ENCODE measurements at regions not wholly inside any gene's neighbourhood (a gene's known extent, or its start where the extent isn't known, plus 50 kb on each side); places are given as distances from the start of the nearest gene placed in this dataset.
"Not testable (repeated sequence)": the region's sequence is repeated elsewhere in the genome, so short reads cannot be mapped to it uniquely, and the experiment has no call there.

DNA sequence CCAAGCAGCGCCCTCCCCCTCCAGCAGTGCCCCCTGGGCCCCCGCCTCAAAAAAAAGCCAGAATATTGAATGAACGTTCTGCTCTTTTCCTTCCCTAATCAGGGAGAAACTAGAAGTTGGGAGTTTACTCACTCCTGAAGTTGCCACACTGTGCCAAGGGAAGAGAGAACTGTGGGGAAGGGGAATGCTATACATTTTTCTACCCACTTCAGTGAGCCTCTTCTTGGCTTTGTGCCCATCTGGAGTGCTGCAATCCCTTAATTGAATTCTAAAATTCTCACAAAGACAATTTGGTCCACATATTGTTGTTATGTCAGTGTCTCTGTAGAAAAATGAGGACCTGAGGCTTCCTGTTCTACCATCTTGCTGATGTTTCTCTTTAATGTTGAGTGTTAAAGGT lies 443.7 kb downstream of the DIRAS2 start:
- WGBS, 2 donors = 64 to 74% methylated on average over 3 of the region's 3 CpGs
- no peaks in the 10 kb centered on the region for H3K4me1 ChIP-seq
- no peaks in the 10 kb centered on the region for H3K9me3 ChIP-seq
- no peak overlapping the region for H3K4me3 ChIP-seq
- no peak overlapping the region for H3K27ac ChIP-seq
- no peak for TF ChIP-seq POLR2A (IDR thresholded peaks at IDR 0.05)
- TF ChIP-seq, protein P1, sequence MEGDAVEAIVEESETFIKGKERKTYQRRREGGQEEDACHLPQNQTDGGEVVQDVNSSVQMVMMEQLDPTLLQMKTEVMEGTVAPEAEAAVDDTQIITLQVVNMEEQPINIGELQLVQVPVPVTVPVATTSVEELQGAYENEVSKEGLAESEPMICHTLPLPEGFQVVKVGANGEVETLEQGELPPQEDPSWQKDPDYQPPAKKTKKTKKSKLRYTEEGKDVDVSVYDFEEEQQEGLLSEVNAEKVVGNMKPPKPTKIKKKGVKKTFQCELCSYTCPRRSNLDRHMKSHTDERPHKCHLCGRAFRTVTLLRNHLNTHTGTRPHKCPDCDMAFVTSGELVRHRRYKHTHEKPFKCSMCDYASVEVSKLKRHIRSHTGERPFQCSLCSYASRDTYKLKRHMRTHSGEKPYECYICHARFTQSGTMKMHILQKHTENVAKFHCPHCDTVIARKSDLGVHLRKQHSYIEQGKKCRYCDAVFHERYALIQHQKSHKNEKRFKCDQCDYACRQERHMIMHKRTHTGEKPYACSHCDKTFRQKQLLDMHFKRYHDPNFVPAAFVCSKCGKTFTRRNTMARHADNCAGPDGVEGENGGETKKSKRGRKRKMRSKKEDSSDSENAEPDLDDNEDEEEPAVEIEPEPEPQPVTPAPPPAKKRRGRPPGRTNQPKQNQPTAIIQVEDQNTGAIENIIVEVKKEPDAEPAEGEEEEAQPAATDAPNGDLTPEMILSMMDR (IDR thresholded peaks at IDR 0.05) = no peak
- no peaks in the 10 kb centered on the region for H3K27me3 ChIP-seq
- no peaks in the 10 kb centered on the region for H3K36me3 ChIP-seq (ENCODE audit: low read depth, missing control alignments)
- no peak for DNase-seq
- intact Hi-C loops (cut with DNase I; ENCODE audit: low total_unique reads) = no loop called here

DNA sequence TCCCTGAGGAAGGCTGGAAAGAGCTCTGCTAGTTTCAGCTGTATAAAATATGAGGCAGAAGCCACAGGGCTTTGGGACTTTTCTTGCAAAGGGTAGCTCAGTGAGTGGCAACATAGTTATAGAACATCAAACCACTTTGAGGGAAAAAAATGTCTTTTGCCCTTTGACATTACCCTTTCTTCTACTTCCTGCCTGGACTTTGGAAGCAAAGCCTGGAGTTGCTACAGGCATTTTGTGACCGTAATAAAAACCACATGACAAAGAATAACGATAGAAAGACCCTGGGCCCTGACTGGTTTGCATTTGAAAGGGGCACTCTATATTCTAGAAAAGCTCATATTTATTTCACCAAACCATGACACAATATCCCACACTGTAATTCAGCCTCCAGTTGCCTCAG lies 440.9 kb downstream of the DIRAS2 start:
- DNase-seq = no peak
- Histone ChIP-seq H3K4me1 (no peaks in the 10 kb centered on the region), H3K9me3 (no peaks in the 10 kb centered on the region), H3K4me3 (no peak overlapping the region), H3K27ac (no peak overlapping the region), H3K36me3 (ENCODE audit: low read depth, missing control alignments) (no peaks in the 10 kb centered on the region), H3K27me3 (no peaks in the 10 kb centered on the region)
- TF ChIP-seq, protein P1 (IDR thresholded peaks at IDR 0.05) = no peak
- intact Hi-C loops (cut with DNase I; ENCODE audit: low total_unique reads) = no loop called here
- WGBS, 2 donors = 50 to 51% methylated on average over 2 of the region's 2 CpGs

DNA sequence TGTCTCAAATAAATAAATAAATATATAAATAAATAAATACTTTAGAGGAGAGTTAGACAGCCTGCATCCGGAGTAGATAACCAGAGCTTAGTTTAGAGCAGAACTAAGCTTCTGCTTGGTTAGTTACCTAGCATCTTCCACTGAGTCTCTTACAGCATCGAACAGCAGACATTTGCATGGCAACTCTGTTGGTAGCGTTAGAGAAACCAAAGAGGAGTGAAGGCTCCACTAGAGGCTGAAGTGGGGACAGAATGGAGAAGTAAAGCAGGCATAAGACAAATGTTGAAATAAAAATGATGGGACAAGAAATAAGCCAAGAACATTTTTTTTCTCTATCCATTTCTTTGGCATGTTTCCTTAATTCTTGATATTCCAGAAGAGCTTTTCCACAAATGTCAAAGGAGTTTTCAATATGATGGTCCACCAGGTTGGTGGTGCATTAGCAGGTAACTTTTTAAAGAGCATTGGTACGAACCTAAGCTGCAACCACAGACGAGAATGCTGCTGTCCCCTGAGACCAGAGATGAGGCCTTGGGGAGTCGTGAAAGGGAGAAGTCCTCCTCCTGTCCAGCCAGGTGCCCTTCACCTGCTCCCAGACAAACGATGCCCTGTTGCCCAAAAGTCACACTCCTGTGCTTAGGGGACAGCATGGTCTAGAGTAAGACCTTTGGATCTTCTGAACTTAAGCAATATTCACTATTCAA lies 438.3 kb downstream of the DIRAS2 start:
- H3K27ac ChIP-seq = no peak overlapping the region
- no peaks in the 10 kb centered on the region for H3K4me1 ChIP-seq
- H3K36me3 ChIP-seq (ENCODE audit: low read depth, missing control alignments) = no peaks in the 10 kb centered on the region
- TF ChIP-seq, protein P1 (IDR thresholded peaks at IDR 0.05) = no peak
- TF ChIP-seq POLR2A (IDR thresholded peaks at IDR 0.05) = no peak
- intact Hi-C loops (cut with DNase I; ENCODE audit: low total_unique reads) = no loop called here
- WGBS, 2 donors = 85 to 88% methylated on average over 7 of the region's 7 CpGs
- DNase-seq = no peak
- no peaks in the 10 kb centered on the region for H3K27me3 ChIP-seq
- no peak overlapping the region for H3K4me3 ChIP-seq
- H3K9me3 ChIP-seq = no peaks in the 10 kb centered on the region

DNA sequence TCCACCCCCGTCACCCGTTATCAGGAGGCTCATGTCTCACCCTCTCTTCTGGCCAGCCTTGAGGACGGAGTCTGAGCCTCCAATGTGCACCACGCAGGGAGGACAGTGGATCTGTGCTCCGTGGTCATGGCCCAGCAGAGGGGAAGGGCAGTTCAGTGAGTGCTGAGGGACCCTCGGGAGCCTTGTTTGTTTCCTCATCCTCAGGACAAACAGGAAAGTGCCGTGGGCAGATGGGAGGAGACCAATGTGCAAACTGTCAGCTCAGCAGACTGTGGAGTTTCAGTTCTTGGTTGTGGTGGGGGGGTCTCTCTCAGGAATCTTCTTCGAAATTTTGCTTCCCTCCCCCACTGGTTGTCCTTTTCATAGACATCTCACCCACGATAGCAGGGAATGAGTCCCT lies 429.6 kb downstream of the DIRAS2 start:
- H3K4me3 ChIP-seq; H3K27ac ChIP-seq; H3K4me1 ChIP-seq; H3K27me3 ChIP-seq; H3K36me3 ChIP-seq (ENCODE audit: low read depth, missing control alignments); H3K9me3 ChIP-seq; DNase-seq; intact Hi-C loops (cut with DNase I; ENCODE audit: low total_unique reads): not testable (repeated sequence)
- 59 to 68% methylated on average over 9 of the region's 9 CpGs for WGBS, 2 donors

DNA sequence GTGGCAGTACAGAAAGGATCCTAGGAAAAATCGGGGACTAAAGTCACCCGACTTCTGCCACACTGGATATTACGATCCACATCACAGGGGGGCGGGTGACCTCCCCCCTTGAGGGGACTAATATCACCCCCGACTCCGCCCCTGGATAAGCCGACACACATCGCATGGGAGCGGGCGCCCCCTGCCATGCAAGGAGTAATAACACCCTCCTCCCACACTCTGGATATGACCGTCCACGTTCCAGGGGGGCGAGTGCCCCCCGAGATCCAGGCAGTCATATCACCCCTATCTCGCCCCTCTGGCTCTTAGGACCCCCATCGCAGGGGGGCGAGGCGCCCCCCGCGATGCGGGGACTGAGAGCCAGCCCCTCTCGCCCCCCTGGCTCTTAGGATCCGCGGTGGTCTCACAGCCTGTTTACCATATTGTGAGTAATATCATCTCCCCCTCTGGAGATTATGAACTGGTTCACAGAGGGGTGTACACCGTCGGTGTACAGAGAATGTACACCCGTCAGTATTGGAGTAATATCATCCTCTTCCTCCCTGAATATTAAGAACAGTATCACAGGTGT lies 423.0 kb downstream of the DIRAS2 start:
- Histone ChIP-seq H3K27me3 (no peaks in the 10 kb centered on the region), H3K4me3 (no peak overlapping the region), H3K9me3 (no peaks in the 10 kb centered on the region), H3K4me1 (no peaks in the 10 kb centered on the region), H3K27ac (no peak overlapping the region), H3K36me3 (ENCODE audit: low read depth, missing control alignments) (no peaks in the 10 kb centered on the region)
- 14 to 29% methylated on average over 20 to 27 of the region's 27 CpGs for WGBS, 2 donors
- DNase-seq = peak; percentile 53
- TF ChIP-seq, protein P1 (IDR thresholded peaks at IDR 0.05) = peak in 2 of 3 experiments; percentile 35 to 46
- TF ChIP-seq POLR2A (IDR thresholded peaks at IDR 0.05) = no peak
- intact Hi-C loops (cut with DNase I; ENCODE audit: low total_unique reads) = no loop called here

DNA sequence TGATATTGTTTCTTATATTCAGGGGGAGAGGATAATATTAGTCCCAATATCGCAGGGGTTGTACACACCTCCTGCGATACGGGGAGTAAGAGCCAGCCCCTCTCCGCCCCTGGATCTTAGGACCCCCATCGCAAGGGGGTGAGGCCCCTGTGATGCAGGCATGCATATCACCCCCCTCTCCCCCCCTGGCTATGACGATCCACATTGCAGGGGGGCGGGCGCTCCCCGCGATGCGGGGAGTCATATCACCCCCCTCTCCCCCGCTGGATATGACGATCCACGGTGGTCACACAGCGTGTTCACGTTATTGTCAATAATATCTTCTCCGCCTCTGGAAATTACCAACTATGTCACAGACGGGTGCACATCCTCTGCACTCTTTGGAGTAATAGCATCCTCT lies 420.7 kb downstream of the DIRAS2 start:
- H3K4me3 ChIP-seq; H3K27me3 ChIP-seq; H3K9me3 ChIP-seq; DNase-seq; H3K4me1 ChIP-seq; H3K27ac ChIP-seq; H3K36me3 ChIP-seq (ENCODE audit: low read depth, missing control alignments); intact Hi-C loops (cut with DNase I; ENCODE audit: low total_unique reads): not testable (repeated sequence)
- 58 to 80% methylated on average over 2 to 17 of the region's 18 CpGs for WGBS, 2 donors

Measured in testis (tissue), 2 donors.